ENCODE measurements at regions not wholly inside any gene's neighbourhood (a gene's known extent, or its start where the extent isn't known, plus 50 kb on each side); places are given as distances from the start of the nearest gene placed in this dataset.

DNA sequence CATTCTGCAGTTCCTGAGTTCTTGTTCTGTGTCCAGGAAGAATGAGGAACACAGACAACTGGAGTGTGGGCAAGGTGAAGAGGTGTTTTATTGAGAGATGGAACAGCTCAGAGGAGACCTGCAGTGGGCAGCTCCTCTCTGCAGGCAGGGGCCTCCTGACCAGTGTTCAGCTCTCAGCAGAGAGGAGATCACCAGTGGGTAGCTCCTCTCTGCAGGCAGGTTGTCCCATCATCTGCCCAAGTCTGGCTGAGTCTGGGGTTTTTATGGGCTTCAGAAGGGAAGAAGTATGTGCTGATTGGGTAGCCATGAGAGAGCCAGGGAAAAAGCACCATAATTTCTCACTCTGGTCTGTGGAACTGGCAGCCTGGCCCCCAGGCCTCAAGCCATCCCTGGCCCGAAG lies 56.0 kb upstream of the RASGEF1B start:
- TF ChIP-seq CTCF (IDR thresholded peaks at IDR 0.05) (no peak), POLR2A (IDR thresholded peaks at IDR 0.05; ENCODE audit: low read depth) (no peak), EP300 (IDR thresholded peaks at IDR 0.05) (no peak), POLR2AphosphoS5 (IDR thresholded peaks at IDR 0.05) (no peak)
